Stimulated activated CD4-positive, alpha-beta T cell treated with anti-CD3 and anti-CD28 coated beads, Interleukin-4, amount 100 ng/mL, for 1 hour (primary cell): ENCODE measurements at regions not wholly inside any gene's neighbourhood (a gene's known extent, or its start where the extent isn't known, plus 50 kb on each side); places are given as distances from the start of the nearest gene placed in this dataset.

Experiments used
- DNase-seq: peaks from one replicate; pipeline ENCODE4 v3.0.0-alpha.2; 2020

DNA sequence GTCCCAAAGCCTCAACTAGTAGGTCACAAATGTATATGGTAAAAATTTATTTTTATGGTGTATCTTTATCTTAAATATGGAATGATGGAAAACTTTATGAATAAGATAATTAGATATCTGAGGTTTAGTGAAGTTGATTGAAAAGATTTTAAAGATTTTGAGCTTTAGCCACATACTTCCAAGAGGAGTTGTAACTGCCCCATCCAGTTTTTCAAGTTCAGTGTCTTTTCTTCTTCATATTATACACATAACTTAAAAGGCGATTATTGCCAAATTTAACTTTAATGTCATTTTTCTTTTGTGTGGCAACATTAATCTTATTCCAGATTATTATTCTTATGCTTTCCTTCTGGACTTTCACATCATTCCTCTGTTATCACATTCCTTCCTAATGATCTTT, 266.4 kb downstream of the TINAG start:
- no peak for DNase-seq

DNA sequence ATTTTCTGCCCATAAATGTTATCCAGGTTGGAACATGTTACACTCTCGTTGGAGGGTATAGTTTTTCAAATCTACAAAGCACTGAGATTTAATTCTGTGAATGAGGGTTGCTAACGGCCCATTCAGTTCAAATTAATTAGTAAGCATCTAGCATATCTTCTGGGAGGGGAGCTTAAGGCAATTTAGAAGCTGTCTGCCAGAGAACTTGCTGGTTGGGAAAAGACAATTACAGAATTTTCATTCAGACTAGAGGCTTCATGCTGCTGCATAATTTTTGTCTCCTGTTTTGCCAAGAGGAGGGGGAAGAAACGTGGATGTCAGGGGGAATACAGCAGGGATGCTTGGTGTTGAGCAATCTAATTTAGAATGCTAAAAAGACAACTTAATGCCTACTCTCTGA, 268.3 kb upstream of the FAM83B start:
- no peak for DNase-seq

DNA sequence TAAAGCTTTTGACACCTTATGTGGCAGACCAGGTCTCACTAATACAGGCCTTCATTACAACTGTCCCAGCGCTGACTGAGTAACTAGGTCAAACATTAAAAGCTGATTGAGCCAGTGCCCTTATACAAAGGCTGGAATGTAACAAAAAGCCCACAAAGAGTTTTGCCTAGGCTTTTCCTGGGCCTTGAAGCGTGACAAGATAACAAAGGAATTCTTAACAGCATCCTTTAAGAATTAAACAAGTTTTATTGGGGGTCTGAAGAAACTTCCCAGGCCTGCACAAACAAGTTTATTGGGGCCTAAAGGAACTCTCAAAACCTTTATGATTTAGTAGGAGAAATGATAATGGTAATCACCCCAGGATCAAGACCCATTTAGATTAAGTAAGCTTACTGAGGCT, 267.6 kb upstream of the FAM83B start:
- DNase-seq, result no peak

DNA sequence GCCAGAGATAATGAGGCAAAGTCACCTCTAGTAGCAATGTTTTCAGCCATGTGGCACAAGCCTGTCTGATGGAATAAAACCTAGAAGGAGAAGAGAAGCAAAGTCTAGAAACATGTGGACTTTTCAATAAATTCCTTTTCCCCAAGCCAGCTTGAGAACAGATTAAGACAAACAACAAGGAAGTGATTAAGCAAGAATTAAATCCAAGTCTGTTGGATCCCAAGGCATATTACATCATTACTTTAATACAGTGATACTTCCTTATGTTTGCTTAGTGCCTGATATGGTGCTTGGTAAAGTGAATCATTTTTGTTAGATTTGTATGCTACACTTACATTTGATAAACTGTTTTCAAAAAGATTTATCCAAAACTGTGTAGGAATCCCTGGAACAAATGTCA, 260.3 kb upstream of the FAM83B start:
- DNase-seq, result no peak

DNA sequence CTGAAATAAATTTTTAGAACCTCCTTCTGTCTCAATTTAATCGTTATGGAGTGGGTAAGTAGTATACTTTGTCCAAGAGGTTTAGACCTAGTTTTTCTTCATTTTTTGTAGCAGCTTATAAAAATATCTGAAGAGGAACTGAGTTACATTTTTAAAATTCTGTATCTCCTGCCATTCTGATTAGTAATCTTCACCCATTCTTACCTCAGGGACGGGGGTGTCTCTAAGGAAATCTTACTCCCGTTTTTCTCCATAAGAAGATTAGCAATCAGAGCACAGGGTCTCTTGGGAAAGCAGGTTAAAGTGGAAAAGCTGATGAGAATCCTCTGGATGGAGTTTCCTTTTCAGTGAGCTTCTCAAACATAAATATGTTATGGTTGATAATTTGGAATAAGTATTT, 259.3 kb upstream of the FAM83B start:
- no peak for DNase-seq

DNA sequence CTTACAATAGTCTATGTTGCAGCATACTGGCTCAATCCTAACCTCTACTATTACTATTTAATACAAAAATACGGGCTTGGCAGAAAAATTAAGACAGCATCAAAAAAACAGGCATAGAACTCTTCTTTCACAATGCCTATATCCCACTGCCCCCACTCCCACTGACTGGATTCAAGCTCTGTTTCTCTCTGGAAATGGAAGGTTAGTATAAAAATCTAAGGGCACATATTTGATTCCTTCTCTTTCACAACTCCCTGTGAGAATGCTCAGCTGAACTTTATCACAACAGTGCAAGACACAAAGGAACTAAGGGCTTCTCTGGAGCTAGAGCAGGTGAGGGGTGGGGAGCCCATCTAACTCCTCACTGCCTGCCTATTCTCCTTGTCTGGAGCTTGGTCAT, 258.4 kb upstream of the FAM83B start:
- no peak for DNase-seq

DNA sequence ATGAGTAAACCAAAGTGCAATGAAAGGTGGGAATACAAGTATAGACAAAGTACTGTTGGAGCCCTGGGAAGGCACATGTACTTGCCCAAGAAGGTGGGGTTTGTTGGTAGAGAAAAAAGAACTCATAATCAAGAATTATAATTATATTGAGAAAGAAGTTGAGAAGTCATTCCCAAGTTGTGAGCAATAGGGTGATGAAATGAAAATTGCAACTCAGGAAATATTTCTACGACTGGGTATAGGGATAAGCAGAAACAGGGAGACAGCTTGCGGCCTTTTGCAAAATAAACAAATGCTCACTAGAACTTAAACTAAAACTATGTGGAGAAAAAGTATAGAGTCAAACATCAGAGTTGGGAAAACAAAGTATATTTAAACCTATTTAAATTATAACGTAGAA, 250.7 kb upstream of the FAM83B start:
- no peak for DNase-seq

DNA sequence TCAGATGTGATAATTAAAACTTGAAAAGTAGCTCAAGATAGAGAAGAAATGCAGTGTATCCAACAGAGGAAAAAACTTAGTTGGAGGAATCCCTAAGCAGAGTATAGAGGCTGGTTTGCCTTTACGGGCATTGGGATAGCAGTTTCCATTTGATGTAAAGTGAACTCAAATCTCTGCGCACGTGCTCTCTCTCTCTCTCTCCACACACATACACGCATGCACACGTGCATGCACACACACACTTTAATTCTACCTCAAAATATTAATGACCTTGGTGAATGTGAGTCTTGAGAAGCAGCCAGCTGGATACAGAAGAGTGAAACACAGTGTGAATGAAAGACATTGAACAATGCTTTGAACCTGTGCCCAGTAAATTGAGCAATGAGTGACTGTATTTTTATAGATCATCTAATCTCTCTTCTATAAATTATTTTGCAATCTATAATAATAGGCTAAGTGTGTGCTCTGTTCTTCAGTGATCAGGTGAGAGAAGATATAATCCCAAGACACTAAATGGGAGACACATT, 247.7 kb upstream of the FAM83B start:
- no peak for DNase-seq

DNA sequence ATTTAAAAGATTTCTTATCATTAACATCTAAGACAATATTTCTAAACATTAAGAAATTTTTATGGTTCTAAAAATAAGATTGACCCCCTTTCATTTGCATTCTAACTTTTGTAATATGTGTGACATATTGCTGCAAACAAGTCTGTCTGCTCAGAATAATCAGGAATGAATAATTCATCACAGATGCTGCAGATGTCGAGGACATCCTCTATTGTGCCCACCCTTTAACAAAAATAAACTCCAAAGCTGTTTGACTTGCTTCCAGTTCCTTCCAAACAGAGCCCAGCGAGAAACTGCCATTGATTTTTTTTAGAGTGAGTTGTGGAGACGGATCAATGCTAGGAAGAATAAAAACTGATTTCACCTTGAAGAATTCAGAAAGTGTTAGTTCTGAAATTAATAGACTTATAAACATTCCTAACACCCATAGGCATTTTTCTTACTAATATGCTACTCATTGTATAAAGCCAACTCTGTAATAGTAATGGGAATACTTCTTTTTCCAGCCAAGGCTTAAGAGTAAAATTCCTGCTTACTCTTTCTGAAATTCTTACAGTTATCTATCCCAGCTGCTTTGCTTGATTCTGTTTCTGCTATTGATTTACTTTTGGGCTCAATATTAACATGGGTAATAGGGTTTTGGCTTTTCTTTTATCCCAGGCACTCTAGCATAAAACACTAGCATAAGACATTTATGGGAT, 244.8 kb upstream of the FAM83B start:
- DNase-seq, result no peak

DNA sequence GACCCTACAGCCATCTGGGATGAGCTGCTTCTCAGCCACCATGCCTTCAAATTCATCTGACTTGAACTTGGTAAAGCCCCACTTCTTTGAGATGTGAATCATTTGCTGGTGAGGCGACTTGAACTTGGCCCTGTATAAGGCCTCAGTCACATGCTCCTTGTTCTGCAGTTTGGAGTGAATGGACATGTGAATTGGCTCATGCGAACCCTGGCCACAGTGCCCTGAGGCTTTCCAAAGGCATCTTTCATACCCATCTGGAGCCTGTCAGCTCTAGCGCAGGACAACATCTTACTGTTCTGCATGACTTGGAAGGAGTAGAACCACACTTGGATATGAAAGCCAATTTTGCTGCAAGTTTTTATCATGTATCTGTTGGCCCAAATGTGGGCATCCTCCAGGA, 244.0 kb upstream of the FAM83B start:
- DNase-seq, result no peak

DNA sequence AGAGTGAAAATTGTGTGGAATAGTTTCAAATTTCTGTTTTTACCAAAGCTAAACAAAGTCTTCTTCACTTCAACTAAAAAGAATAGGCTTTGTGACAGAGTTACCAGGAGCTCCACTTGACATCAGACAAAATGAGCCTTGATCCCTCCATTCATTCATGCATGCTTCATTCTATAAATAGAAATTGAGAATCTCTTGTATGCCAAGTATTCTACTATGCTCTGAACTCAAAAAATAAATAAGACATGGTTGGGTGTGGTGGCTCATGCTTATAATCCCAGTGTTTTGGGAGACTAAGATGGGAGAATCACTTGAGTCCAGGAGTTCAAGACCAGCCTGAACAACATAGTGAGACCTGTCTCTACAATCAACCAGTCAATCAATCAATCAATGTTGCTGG, 236.6 kb upstream of the FAM83B start:
- DNase-seq, result no peak

DNA sequence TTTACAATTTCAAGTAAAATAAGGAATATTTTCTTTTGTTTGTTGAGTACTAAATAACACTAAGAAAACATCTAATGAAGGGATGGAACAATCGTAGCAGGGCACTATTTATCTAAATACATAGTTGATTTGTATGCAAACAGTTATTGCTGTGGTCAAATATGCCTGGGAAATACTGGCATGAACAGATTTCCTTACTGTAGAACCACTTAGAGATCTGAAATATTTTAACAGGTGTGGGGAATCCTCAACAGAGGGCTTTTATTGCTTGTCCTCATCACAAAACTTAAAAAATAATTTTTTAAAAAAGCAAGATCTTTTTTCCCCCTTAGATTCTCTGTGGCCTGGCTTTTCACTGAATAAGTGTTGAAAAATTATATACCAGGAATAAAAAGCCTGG, 233.0 kb upstream of the FAM83B start:
- DNase-seq, result no peak

DNA sequence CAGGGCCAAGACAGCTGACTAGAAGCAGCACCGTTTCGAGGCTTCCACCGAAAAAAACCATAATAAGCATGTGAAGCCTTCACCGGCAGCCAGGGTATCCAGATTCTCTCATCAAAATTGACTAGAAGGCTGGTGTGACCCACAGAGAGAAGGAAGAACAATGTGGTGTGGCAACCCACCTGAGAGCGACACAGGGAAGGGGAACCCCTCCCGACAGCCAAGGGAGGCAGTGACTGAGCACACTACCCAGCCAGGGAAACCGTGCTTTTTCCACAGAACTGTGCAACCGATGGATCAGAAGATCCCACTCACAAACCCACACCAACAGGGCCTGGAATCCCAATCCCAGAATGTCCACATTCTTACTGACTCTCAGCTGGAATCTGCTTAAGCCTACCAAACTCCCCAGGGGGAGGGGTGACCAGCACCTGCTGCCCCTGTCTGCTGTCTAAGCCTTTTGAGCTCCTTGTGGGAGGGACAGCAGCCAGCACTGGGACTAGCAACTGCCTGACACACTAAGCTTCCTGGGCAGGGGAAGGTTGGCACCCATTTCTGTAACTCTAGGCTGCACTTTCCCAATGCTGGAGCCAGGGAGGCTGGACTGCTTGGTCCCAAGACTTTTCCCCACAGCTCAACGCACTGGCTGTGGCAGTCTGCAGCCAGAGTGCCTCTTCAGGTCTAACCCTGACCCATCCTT, 231.9 kb upstream of the FAM83B start:
- DNase-seq, result no peak

DNA sequence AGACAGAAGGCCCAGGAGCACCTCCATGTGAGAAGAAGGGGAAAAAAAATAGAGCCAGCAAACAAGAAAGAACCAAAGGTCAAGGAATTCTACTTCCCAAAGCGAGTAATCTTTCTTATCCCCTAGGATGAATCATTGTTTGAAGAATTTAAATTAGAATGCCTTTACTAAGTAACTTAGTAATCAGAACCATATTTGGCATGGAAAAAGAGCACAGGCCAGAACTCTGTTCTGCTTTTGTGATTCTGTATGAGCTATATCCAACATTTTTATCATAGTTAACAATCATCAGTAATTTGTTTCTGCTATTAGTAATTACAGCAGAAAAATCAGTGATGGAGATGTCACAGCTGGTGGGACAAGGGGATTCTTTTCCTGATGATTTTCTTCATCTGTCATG, 228.8 kb upstream of the FAM83B start:
- DNase-seq, result no peak

DNA sequence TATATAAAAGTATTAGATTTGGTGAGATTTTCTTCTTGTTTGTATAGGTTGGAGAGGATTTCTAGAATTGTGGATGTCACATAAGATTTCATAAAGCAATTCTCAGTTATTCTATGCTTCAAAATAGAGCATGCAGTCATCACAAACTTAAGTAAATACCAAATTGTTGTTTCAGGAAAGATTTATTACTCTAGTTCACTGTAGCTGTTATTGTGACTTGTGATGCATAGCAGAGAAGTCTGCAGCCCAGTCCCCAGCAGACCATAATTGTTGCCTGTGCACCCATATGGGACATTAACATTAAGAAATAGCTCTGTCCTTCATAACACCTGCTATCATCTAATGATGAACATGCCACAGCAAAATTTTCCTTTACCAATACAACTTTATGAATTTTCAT, 228.0 kb upstream of the FAM83B start:
- no peak for DNase-seq

DNA sequence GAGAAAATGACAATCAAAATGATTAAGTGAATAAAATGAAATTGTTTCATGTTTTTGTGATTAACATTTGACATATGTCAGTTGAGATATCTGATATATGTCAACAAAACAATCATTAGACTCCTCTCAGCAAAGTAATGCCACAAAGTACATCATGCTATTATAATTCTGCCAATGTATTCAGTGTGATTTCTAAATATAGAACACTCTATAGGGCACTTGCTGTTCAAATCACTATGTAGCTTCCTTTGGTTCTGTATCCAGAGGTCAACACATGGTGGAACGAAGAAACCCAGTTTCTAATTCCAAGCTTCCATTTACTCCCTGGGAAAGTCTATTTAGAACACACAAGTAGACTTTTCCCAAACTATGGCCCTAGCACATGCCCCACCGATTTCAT, 227.5 kb upstream of the FAM83B start:
- DNase-seq, result no peak

DNA sequence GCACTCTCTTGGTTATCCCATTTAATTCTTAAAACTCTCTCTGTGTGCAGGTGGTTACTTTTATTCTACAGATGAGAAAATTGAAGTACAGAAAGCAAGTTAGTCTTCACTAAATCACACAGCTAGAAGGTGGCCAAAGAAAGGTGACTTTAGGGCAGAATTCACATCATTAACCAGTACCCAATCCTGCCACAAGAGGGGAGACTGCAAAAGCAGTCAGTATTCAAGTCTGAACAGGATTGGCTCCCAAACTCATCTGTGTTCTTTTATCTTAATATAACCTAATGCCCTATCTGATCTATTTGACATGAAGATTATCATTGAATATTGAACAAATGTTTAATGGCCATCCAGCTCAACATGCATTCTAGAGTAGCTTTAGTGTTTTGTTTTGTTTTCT, 225.3 kb upstream of the FAM83B start:
- no peak for DNase-seq

DNA sequence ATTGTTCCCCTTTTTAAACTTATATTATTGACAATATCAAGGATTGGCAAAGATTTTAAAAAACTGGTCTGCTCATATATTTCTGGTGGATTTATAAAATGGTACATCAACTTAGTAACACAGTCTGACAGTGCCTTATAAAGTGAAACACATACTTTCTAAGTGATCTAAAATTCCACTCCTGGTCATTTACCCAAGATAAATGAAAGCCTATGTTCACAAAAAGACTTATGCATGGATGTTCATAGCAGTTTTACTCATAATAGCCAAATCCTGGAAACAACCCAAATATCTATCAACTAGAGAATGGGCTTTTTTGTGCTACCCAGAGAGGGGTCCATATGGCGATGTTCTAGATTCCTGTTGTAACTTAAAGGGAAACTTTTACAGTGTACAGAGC, 222.4 kb upstream of the FAM83B start:
- no peak for DNase-seq

DNA sequence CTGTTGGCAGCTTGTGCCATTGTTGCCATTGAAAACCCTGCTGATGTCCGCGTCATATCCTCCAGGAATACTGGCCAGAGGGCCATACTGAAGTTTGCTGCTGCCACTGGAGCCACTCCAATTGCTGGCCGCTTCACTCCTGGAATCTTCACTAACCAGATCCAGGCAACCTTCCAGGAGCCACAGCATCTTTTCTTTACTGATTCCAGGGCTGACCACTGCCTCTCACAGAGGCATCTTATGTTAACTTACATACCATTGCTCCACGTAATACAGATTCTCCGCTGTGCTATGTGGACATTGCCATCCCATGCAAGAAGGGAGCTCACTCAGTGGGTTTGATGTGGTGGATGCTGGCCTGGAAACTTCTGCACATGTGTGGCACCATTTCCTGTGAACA, 221.8 kb upstream of the FAM83B start:
- no peak for DNase-seq

DNA sequence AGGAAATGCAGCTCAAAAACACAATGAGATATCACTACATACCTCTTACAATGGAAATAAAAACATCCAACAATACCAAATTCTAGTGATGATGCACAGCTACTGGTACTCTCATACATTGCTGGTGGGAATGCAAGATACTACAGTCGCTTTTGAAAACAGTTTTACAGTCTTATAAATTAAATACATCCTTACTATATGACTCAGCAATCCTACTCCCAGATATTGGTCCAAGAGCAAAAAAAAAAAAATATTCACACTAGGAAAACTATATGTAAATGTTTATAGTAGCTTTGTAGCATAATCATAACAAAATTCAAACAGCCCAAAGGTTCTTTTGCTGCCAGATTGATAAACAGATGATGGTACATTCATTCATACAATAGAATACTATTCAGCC, 217.4 kb upstream of the FAM83B start:
- no peak for DNase-seq

DNA sequence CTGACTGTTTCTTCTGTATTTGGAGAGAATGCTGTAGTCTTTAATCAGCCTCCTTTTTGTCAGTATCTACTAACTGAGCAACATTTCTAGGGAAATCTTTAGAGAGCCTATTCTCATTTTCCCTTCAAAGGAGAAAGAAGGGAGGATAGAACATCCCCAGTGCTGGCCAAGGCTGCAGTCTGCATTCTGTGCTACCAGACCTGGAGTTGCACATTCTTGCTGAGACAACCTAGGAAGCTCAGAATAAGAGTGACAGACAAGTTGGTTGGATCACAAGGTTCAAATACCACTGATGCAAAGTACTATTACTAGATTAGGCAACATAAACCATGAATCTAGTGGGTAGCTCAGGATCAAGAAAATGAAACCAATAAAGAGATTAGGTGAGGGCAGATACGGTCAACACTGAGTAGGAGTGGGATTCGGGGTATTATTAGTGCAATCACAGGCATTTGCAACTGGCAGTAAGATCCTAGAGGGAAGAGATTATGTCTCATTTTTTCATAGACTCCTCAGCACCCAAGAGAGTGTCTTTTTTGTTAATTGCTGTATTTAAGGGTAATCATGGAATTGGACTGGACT, 213.5 kb upstream of the FAM83B start:
- DNase-seq, result no peak

DNA sequence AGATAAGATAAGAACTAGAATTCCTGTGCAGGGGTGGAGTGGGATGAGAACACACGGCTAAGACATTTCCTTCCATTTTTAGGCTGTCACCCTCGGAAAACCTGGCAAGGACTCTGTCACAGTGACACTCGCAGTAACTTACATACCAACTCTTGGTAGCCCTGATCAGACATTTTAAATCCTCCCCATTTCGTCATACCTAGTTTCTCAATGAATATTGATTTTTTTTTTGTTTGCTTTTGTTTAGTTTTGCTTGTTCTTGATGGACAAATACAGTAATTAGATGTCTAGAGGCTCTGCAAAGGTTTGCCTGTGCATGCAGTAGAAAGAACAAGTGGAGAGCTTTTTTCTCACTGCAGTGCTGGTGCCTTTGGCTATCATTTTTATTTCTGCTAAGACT, 213.0 kb upstream of the FAM83B start:
- no peak for DNase-seq

DNA sequence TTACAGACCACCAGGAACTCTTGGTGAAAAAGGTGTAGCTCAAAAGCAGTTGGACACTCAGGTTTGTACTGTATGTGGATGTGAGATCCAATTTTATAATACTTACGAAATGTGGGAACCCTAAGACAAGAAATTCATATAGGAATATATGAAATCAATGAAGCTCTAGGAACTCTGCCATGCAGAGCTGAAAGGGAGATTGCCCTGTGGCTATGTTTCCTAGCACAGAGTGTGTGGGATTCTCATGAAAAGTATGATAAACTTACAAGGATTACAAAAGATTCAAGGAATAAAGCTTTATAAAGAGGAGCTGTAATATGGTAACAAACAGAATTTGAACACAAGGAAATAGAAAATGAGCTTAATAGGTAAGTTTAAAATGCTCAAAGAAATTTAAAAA, 205.7 kb upstream of the FAM83B start:
- DNase-seq, result no peak
